SU-DHL-6 (cell line): ENCODE measurements at regions not wholly inside any gene's neighbourhood (a gene's known extent, or its start where the extent isn't known, plus 50 kb on each side); places are given as distances from the start of the nearest gene placed in this dataset.

Experiments
- H2AFZ ChIP-seq: fragments of 200-600 bp; sonication (generic); 2 replicates; pipeline ENCODE4 v1.6.1; 2014; ENCODE audit warnings: low read depth, mild to moderate bottlenecking, moderate library complexity, mixed read lengths, antibody characterized with exemption, low read length; ENCODE audit not compliant: severe bottlenecking
- H3F3A ChIP-seq: fragments of 200-600 bp; shearing (Covaris generic); 2 replicates; pipeline ENCODE4 v1.6.0; 2016; ENCODE audit warnings: antibody characterized with exemption, mild to moderate bottlenecking; ENCODE audit not compliant: insufficient read depth
- H3K27ac ChIP-seq: fragments of 200-600 bp; sonication (generic); 2 replicates; pipeline ENCODE4 v1.5.1; 2016; ENCODE audit warnings: low read depth, mild to moderate bottlenecking, low read length, moderate library complexity, mixed read lengths
- H3K27me3 ChIP-seq: fragments of 200-600 bp; sonication (generic), shearing (Covaris generic); 2 replicates; pipeline ENCODE4 v1.6.0; 2014; ENCODE audit warnings: mild to moderate bottlenecking, low read length
- H3K36me3 ChIP-seq: fragments of 200-600 bp; sonication (generic); 2 replicates; pipeline ENCODE4 v1.6.1; 2014; ENCODE audit warnings: mild to moderate bottlenecking, low read length, mixed read lengths
- H3K4me2 ChIP-seq: fragments of 300-600, 200-600 bp; shearing (Covaris generic), sonication (generic); 2 replicates; pipeline ENCODE4 v1.6.0; 2014; ENCODE audit warnings: low read length, low read depth, mild to moderate bottlenecking; ENCODE audit not compliant: poor library complexity, severe bottlenecking
- H3K4me3 ChIP-seq: fragments of 200-600 bp; sonication (generic); 2 replicates; pipeline ENCODE4 v1.5.1; 2014; ENCODE audit warnings: antibody characterized with exemption, low read length, mild to moderate bottlenecking, mixed read lengths; ENCODE audit not compliant: insufficient read depth, poor library complexity, severe bottlenecking
- H3K79me2 ChIP-seq: fragments of 200-600 bp; sonication (generic); 2 replicates; pipeline ENCODE4 v1.6.1; 2014; ENCODE audit warnings: mild to moderate bottlenecking, low read length, moderate library complexity; ENCODE audit not compliant: insufficient read depth
- H3K9ac ChIP-seq: fragments of 200-600 bp; sonication (generic); 2 replicates; pipeline ENCODE4 v1.7.0; 2014; ENCODE audit warnings: mild to moderate bottlenecking, low read length
- H3K9me2 ChIP-seq: fragments of 200-600 bp; sonication (generic); replicated peaks from 2 replicates; pipeline ENCODE4 v1.6.1; 2014; ENCODE audit warnings: low read length; ENCODE audit not compliant: insufficient read depth
- H3K9me3 ChIP-seq: fragments of 200-600 bp; sonication (generic); 2 replicates; pipeline ENCODE4 v1.6.1; 2014; ENCODE audit warnings: low read length, mixed read lengths; ENCODE audit not compliant: insufficient read depth
- H4K20me1 ChIP-seq: fragments of 200-600 bp; sonication (generic); 2 replicates; pipeline ENCODE4 v1.6.1; 2014; ENCODE audit warnings: low read depth, mild to moderate bottlenecking, antibody characterized with exemption, low read length, moderate library complexity, mixed read lengths
- EZH2phosphoT487 ChIP-seq: fragments of 200-600 bp; sonication (generic), shearing (Covaris generic); conservative IDR thresholded peaks from 2 replicates; pipeline ENCODE4 v1.6.1; 2018; ENCODE audit warnings: mild to moderate bottlenecking, antibody characterized with exemption, low read length, moderate library complexity, mixed read lengths
- TF ChIP-seq, protein P1 (sequence below): fragments of 200-600 bp; sonication (generic); IDR thresholded peaks from one replicate; pipeline ENCODE4 v1.5.1; 2017; ENCODE audit warnings: antibody characterized with exemption, mild to moderate bottlenecking, low read length, moderate library complexity; ENCODE audit not compliant: insufficient read depth, poor library complexity, severe bottlenecking

- Histone ChIP-seq H3F3A (no peaks in the 10 kb centered on the region), H3K4me3 (no peak overlapping the region), H2AFZ (no peak overlapping the region), H3K4me2 (no peak overlapping the region), H3K36me3 (no peaks in the 10 kb centered on the region), H3K9me3 (no peaks in the 10 kb centered on the region), H3K9ac (no peak overlapping the region), H4K20me1 (no peaks in the 10 kb centered on the region), H3K9me2 (no peaks in the 10 kb centered on the region), H3K27ac (no peak overlapping the region), H3K27me3 (no peaks in the 10 kb centered on the region), H3K79me2 (no peaks in the 10 kb centered on the region)
- TF ChIP-seq, protein P1, sequence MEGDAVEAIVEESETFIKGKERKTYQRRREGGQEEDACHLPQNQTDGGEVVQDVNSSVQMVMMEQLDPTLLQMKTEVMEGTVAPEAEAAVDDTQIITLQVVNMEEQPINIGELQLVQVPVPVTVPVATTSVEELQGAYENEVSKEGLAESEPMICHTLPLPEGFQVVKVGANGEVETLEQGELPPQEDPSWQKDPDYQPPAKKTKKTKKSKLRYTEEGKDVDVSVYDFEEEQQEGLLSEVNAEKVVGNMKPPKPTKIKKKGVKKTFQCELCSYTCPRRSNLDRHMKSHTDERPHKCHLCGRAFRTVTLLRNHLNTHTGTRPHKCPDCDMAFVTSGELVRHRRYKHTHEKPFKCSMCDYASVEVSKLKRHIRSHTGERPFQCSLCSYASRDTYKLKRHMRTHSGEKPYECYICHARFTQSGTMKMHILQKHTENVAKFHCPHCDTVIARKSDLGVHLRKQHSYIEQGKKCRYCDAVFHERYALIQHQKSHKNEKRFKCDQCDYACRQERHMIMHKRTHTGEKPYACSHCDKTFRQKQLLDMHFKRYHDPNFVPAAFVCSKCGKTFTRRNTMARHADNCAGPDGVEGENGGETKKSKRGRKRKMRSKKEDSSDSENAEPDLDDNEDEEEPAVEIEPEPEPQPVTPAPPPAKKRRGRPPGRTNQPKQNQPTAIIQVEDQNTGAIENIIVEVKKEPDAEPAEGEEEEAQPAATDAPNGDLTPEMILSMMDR = no peak
- no peak for TF ChIP-seq EZH2phosphoT487
These were observed 1202.6 kb downstream of the EPHA7 start for GRCh38 chr6:92216717-92217116.

DNA sequence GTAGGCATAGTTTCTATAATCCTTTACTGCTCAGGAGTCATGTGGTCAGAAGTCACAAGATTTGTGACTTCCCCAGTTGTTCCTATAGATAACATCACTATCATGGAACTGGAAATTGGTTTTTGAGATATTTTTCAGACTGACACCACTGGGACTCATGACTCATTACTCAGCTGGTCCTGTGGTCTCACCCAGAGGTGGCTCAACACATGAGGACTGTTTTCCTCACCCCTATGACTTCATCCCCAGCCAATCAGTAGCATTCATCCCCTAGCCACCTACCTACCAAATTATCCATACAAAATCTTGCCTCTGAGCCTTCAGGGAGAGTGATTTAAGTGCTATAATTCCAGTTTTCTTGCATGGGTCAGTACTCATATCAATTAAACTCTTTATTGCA, 1217.7 kb downstream of the EPHA7 start:
- no peaks in the 10 kb centered on the region for H4K20me1 ChIP-seq
- no peaks in the 10 kb centered on the region for H3K27me3 ChIP-seq
- H3K9me3 ChIP-seq = no peaks in the 10 kb centered on the region
- H3K27ac ChIP-seq = no peak overlapping the region
- no peaks in the 10 kb centered on the region for H3K9me2 ChIP-seq
- H3K36me3 ChIP-seq = no peaks in the 10 kb centered on the region
- H3K4me3 ChIP-seq = no peak overlapping the region
- H3K4me2 ChIP-seq = no peak overlapping the region
- no peak overlapping the region for H2AFZ ChIP-seq
- no peaks in the 10 kb centered on the region for H3F3A ChIP-seq
- no peak overlapping the region for H3K9ac ChIP-seq
- no peaks in the 10 kb centered on the region for H3K79me2 ChIP-seq
- TF ChIP-seq, protein P1 = no peak
- TF ChIP-seq EZH2phosphoT487 = no peak

DNA sequence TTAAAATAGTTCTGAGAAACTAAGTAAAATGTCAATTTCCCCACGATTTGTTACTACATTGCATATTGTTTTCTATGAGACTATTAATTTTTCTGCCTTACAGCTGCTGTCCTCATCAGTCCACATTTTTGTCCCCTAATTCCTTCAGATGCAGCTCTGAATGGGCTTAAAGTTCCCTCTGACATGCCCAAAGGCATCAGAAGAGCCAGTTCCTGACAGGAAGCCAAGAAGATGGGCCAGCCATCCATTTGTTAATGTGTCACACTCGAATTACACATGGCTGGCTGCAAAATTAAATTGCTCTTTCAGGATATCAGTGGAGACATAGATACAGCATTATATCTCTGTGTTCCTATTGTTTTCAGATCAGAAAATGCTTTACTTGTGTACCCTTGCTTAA, 1223.0 kb downstream of the EPHA7 start:
- Histone ChIP-seq H2AFZ (no peak overlapping the region), H3K27me3 (no peaks in the 10 kb centered on the region), H3K36me3 (no peaks in the 10 kb centered on the region), H3K4me2 (no peak overlapping the region), H3K9me2 (no peaks in the 10 kb centered on the region), H3F3A (no peaks in the 10 kb centered on the region), H3K9ac (no peak overlapping the region), H3K9me3 (no peaks in the 10 kb centered on the region), H3K27ac (no peak overlapping the region), H4K20me1 (no peaks in the 10 kb centered on the region), H3K79me2 (no peaks in the 10 kb centered on the region), H3K4me3 (no peak overlapping the region)
- TF ChIP-seq EZH2phosphoT487 = no peak
- TF ChIP-seq, protein P1 = no peak
